C4-2B (cell line): ENCODE measurements at regions not wholly inside any gene's neighbourhood (a gene's known extent, or its start where the extent isn't known, plus 50 kb on each side); places are given as distances from the start of the nearest gene placed in this dataset.

Source experiments
- ZFX ChIP-seq: fragments of 450-650 bp; IDR thresholded peaks from 2 replicates; pipeline ENCODE4 v1.6.1; 2017
- TF ChIP-seq, protein P1 (sequence below): fragments of 450-650 bp; conservative IDR thresholded peaks from 2 replicates; pipeline ENCODE4 v1.5.1; 2017; ENCODE audit warnings: mild to moderate bottlenecking

DNA sequence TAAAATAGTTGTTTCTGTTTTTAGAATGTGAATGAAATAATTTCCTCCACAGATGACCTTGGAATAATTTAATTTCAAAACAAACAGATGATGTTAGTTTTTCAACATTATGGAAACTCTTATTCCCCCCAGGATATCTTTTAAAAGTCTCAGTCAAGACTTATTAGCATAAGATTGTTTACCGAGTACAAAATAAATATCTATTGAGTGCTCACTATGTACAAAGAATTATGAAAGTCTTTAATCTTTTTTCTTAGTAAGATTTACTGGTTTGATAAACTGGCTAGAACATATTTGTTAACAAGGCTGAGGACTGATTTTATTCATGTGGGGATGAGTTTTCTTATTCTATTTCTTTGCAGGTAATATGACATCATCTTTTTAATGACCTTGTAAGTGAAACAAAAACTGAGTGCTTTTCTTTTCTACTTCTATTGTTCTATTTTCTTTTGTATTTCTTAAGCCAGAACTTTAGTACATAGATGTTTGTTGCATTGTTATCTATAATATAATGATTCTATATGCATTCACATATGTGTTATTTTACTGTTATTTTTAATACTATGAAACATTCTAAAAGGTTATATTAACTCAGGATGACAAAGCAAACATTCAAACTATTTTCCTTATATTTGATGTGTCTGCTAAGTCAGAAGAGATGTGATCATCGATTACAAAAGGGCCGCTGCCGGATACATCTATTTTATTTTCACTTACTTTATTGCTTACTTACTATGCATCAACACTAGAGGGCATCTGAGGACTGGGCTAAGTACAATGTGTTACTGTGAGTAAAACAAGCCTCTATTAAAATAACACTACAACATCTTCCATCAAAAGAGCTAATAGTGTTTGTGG is 111.0 kb upstream of the ARHGAP42 start:
- TF ChIP-seq, protein P1, sequence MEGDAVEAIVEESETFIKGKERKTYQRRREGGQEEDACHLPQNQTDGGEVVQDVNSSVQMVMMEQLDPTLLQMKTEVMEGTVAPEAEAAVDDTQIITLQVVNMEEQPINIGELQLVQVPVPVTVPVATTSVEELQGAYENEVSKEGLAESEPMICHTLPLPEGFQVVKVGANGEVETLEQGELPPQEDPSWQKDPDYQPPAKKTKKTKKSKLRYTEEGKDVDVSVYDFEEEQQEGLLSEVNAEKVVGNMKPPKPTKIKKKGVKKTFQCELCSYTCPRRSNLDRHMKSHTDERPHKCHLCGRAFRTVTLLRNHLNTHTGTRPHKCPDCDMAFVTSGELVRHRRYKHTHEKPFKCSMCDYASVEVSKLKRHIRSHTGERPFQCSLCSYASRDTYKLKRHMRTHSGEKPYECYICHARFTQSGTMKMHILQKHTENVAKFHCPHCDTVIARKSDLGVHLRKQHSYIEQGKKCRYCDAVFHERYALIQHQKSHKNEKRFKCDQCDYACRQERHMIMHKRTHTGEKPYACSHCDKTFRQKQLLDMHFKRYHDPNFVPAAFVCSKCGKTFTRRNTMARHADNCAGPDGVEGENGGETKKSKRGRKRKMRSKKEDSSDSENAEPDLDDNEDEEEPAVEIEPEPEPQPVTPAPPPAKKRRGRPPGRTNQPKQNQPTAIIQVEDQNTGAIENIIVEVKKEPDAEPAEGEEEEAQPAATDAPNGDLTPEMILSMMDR: peak; percentile 88
- no peak for TF ChIP-seq ZFX
